SK-N-SH (cell line): ENCODE measurements at regions not wholly inside any gene's neighbourhood (a gene's known extent, or its start where the extent isn't known, plus 50 kb on each side); places are given as distances from the start of the nearest gene placed in this dataset.

Experiments used
- CTCF ChIA-PET: fragments of 300-600, 350-600 bp; formaldehyde crosslinking; extraction: SDS; loops from one replicate; lab custom pipeline; 2021; lab: Yijun Ruan, JAX
- POLR2A ChIA-PET: fragments of 350-600 bp; sonication (Branson Sonifier 250); formaldehyde crosslinking; extraction: SDS; loops from one replicate; lab custom pipeline; 2020; ENCODE audit warnings: antibody characterized with exemption, inconsistent platforms; lab: Yijun Ruan, JAX
- DNase-seq: peaks from one replicate; pipeline ENCODE4 v3.0.0; 2012
- H2AFZ ChIP-seq: fragments of 200-600 bp; sonication (generic); 2 replicates; pipeline ENCODE4 v1.8.1; 2016; ENCODE audit warnings: antibody characterized with exemption, mild to moderate bottlenecking, low read depth
- H3F3A ChIP-seq: fragments of 200-600 bp; sonication (generic); replicated peaks from 2 replicates; pipeline ENCODE3; 2016; ENCODE audit warnings: antibody characterized with exemption, mild to moderate bottlenecking; ENCODE audit not compliant: insufficient read depth
- H3K27ac ChIP-seq, 2 experiments: fragments of 200-500 bp in 1 of 2; fragments of 200-600 bp in 1 of 2; sonication (Bioruptor generic) in 1 of 2; sonication (generic), shearing (Covaris generic) in 1 of 2; 2 replicates each; pipeline versions ENCODE4 v1.5.1 to v1.6.1; 2014 to 2016; ENCODE audit warnings: low read depth in 2 of 2, inconsistent platforms in 1 of 2, low read length in 1 of 2, mild to moderate bottlenecking in 1 of 2, mixed read lengths in 1 of 2
- H3K27me3 ChIP-seq: fragments of 200-600 bp; sonication (generic), shearing (Covaris generic); 2 replicates; pipeline ENCODE4 v1.6.1; 2016; ENCODE audit warnings: mixed run types; ENCODE audit not compliant: insufficient read depth
- H3K36me3 ChIP-seq, 2 experiments: fragments of 200-500 bp in 1 of 2; fragments of 200-600 bp in 1 of 2; sonication (Bioruptor generic) in 1 of 2; sonication (generic) in 1 of 2; replicated peaks in 1 of 2; 2 replicates each; pipeline versions ENCODE3 to v1.5.1; 2014 to 2016; ENCODE audit warnings: low read length in 1 of 2, mild to moderate bottlenecking in 1 of 2; ENCODE audit not compliant: insufficient read depth in 2 of 2, control insufficient read depth in 1 of 2
- H3K4me1 ChIP-seq, 2 experiments: fragments of 200-500 bp in 1 of 2; fragments of 200-600 bp in 1 of 2; sonication (Bioruptor generic) in 1 of 2; sonication (generic), shearing (Covaris generic) in 1 of 2; 2 replicates each; pipeline versions ENCODE4 v1.5.1 to v1.6.1; 2014 to 2016; ENCODE audit warnings: low read depth in 1 of 2, low read length in 1 of 2, mixed run types in 1 of 2; ENCODE audit not compliant: insufficient read depth in 2 of 2, control insufficient read depth in 1 of 2
- H3K4me2 ChIP-seq: fragments of 200-600 bp; sonication (generic), shearing (Covaris generic); 2 replicates; pipeline ENCODE4 v1.6.1; 2017; ENCODE audit warnings: mixed run types
- H3K4me3 ChIP-seq, 2 experiments: fragments of 200-500 bp in 1 of 2; fragments of 200-600 bp in 1 of 2; sonication (Bioruptor generic) in 1 of 2; sonication (generic), shearing (Covaris generic) in 1 of 2; 2 replicates each; pipeline versions ENCODE4 v1.5.1 to v1.8.1; 2014 to 2016; ENCODE audit warnings: low read depth in 2 of 2, inconsistent platforms in 1 of 2, low read length in 1 of 2, mild to moderate bottlenecking in 1 of 2, mixed read lengths in 1 of 2, moderate library complexity in 1 of 2
- H3K79me2 ChIP-seq: fragments of 200-600 bp; sonication (generic); 2 replicates; pipeline ENCODE4 v1.8.1; 2017; ENCODE audit warnings: mild to moderate bottlenecking; ENCODE audit not compliant: insufficient read depth
- H3K9ac ChIP-seq: fragments of 200-600 bp; sonication (generic); 2 replicates; pipeline ENCODE4 v1.6.1; 2017; ENCODE audit warnings: mixed run types
- H3K9me2 ChIP-seq: fragments of 200-600 bp; sonication (generic); 2 replicates; pipeline ENCODE4 v1.6.1; 2017; ENCODE audit warnings: mixed run types
- H3K9me3 ChIP-seq: fragments of 200-600 bp; sonication (generic); 2 replicates; pipeline ENCODE4 v1.6.1; 2017; ENCODE audit warnings: mixed run types, mild to moderate bottlenecking, moderate library complexity
- H4K20me1 ChIP-seq: fragments of 200-600 bp; sonication (generic); 2 replicates; pipeline ENCODE4 v1.6.1; 2017; ENCODE audit warnings: mild to moderate bottlenecking, mixed run types; ENCODE audit not compliant: insufficient read depth
- CHD2 ChIP-seq: fragments of 150-350 bp; IDR thresholded peaks from 2 replicates; pipeline ENCODE4 v1.6.1; 2018; ENCODE audit warnings: low read length; ENCODE audit not compliant: partially characterized antibody
- MEF2A ChIP-seq: IDR thresholded peaks from 2 replicates; pipeline ENCODE4 v1.4.0; 2012; ENCODE audit warnings: low read depth, borderline replicate concordance
- POLR2AphosphoS5 ChIP-seq: IDR thresholded peaks from 2 replicates; pipeline ENCODE4 v1.6.1; 2012; ENCODE audit warnings: low read depth, low read length
- RAD21 ChIP-seq: IDR thresholded peaks from 2 replicates; pipeline ENCODE4 v1.6.1; 2012; ENCODE audit warnings: mild to moderate bottlenecking, low read length
- SMC3 ChIP-seq: IDR thresholded peaks from 2 replicates; pipeline ENCODE4 v1.6.1; 2012; ENCODE audit warnings: low read depth, low read length, improper control_type of control experiment
- WGBS: methylation state at CpG from one replicate; pipeline ENCODE4 v1.1.6; 2017; ENCODE audit warnings: low lambda C conversion rate; 5-methylcytosine and 5-hydroxymethylcytosine counted together
- TF ChIP-seq, protein P1 (sequence below): fragments of 200-600 bp; sonication (generic); IDR thresholded peaks from 2 replicates; pipeline ENCODE4 v1.6.1; 2017; ENCODE audit warnings: antibody characterized with exemption, mild to moderate bottlenecking, moderate library complexity

GRCh38 chr21:17929510-17929909, 110.4 kb upstream of the C21orf91 start:
- H3K4me3 ChIP-seq = no peak overlapping the region
- H3F3A ChIP-seq = peaks cover 7% of the 10 kb centered on the region
- H3K9ac ChIP-seq = no peak overlapping the region
- ChIA-PET CTCF (interaction anchor here (0.7 kb wide), 1 partner anchor 112 kb away, joined by 3 read pairs; no protein-coding TSS in a partner anchor), POLR2A (no interaction called here)
- no peak overlapping the region for H3K27ac ChIP-seq
- no peak overlapping the region for H3K4me2 ChIP-seq
- no peaks in the 10 kb centered on the region; a peak in 1 of 4 replicates for H3K4me1 ChIP-seq
- TF ChIP-seq POLR2AphosphoS5 = no peak
- DNase-seq = no peak
- no peaks in the 10 kb centered on the region for H4K20me1 ChIP-seq
- H3K27me3 ChIP-seq = no peaks in the 10 kb centered on the region
- H3K9me3 ChIP-seq = no peaks in the 10 kb centered on the region
- no peak overlapping the region for H2AFZ ChIP-seq
- H3K36me3 ChIP-seq = no peaks in the 10 kb centered on the region
- H3K9me2 ChIP-seq = no peaks in the 10 kb centered on the region
- no CpG with 5 or more reads among the region's 7 CpGs for WGBS
- H3K79me2 ChIP-seq = no peaks in the 10 kb centered on the region; the same call in 1 of the 2 replicates

- no peak for DNase-seq
These were observed 106.7 kb upstream of the C21orf91 start for GRCh38 chr21:17925899-17926298.

DNA sequence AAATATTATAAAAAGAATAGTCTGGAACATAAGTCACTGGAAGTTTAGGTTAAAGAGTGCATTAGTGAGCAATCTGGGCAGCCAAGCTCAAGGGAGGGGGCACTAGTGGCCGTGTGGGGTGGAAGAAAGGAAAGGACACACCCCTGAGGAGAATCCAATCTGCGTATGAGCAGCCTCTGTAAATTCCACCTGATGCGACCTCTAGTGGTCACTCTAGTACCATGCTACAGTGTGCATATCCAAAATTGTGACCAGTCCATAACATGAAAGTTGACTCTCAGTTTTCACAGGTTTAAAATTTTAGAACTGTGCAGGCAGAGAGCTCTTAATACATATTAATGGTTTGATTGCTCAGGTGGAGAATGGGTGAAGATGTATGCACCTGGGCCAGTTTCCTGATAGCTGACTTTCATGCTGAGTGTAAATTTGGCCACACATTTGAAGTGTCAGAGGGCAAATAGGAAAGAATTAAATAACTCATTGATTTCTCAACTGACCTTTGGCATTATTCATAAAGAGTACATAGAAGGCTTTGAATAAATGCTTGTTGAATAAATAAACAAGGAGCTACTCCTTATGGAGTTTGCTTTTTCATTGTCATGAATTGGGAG, 105.9 kb upstream of the C21orf91 start:
- Histone ChIP-seq H3K36me3 (no peaks in the 10 kb centered on the region), H3K4me2 (no peak overlapping the region), H3K27ac (no peak overlapping the region), H2AFZ (no peak overlapping the region), H3K79me2 (no peaks in the 10 kb centered on the region; the same call in 1 of the 2 replicates), H3K4me3 (no peak overlapping the region; a peak in 1 of 4 replicates)
- CTCF ChIA-PET = interaction anchor here (0.6 to 5.1 kb wide), 45 partner anchors 9 to 1904 kb away, joined by 3 to 66 read pairs (median 5); no protein-coding TSS in a partner anchor
- DNase-seq = peak; percentile 64
- peak; percentile 66 for TF ChIP-seq SMC3
- peak; percentile 64 for TF ChIP-seq RAD21
- TF ChIP-seq, protein P1, sequence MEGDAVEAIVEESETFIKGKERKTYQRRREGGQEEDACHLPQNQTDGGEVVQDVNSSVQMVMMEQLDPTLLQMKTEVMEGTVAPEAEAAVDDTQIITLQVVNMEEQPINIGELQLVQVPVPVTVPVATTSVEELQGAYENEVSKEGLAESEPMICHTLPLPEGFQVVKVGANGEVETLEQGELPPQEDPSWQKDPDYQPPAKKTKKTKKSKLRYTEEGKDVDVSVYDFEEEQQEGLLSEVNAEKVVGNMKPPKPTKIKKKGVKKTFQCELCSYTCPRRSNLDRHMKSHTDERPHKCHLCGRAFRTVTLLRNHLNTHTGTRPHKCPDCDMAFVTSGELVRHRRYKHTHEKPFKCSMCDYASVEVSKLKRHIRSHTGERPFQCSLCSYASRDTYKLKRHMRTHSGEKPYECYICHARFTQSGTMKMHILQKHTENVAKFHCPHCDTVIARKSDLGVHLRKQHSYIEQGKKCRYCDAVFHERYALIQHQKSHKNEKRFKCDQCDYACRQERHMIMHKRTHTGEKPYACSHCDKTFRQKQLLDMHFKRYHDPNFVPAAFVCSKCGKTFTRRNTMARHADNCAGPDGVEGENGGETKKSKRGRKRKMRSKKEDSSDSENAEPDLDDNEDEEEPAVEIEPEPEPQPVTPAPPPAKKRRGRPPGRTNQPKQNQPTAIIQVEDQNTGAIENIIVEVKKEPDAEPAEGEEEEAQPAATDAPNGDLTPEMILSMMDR = peak; percentile 90
- no peak for TF ChIP-seq MEF2A
- TF ChIP-seq, all 33 proteins: peak for 3
- H3K9me2 ChIP-seq = no peaks in the 10 kb centered on the region
- H3K4me1 ChIP-seq = peaks cover 0 to 5% of the 10 kb centered on the region in 2 experiments; a peak in 1 of 4 replicates
- POLR2A ChIA-PET = no interaction called here
- H3K9me3 ChIP-seq = no peaks in the 10 kb centered on the region
- no peaks in the 10 kb centered on the region for H4K20me1 ChIP-seq
- no peak overlapping the region for H3K9ac ChIP-seq
- H3K27me3 ChIP-seq = no peaks in the 10 kb centered on the region
- H3F3A ChIP-seq = peaks cover 7% of the 10 kb centered on the region
- 5% methylated on average over 3 of the region's 3 CpGs for WGBS

More at GRCh38 chr21:17925899-17926298, 106.7 kb upstream of the C21orf91 start:
- Histone ChIP-seq H3K79me2 (no peaks in the 10 kb centered on the region; the same call in 1 of the 2 replicates), H2AFZ (no peak overlapping the region), H3K27ac (no peak overlapping the region), H3K27me3 (no peaks in the 10 kb centered on the region), H4K20me1 (no peaks in the 10 kb centered on the region), H3K9me2 (no peaks in the 10 kb centered on the region), H3K9me3 (no peaks in the 10 kb centered on the region), H3K4me3 (no peak overlapping the region; a peak in 1 of 4 replicates), H3K9ac (no peak overlapping the region), H3K36me3 (no peaks in the 10 kb centered on the region), H3F3A (peaks cover 7% of the 10 kb centered on the region), H3K4me1 (peaks cover 0 to 5% of the 10 kb centered on the region in 2 experiments; a peak in 1 of 4 replicates), H3K4me2 (no peak overlapping the region)
- ChIA-PET POLR2A (no interaction called here), CTCF (interaction anchor here (0.6 to 5.1 kb wide), 31 partner anchors 10 to 1905 kb away, joined by 3 to 66 read pairs (median 7); no protein-coding TSS in a partner anchor)
- 39% methylated on average over 1 of the region's 1 CpG for WGBS
- TF ChIP-seq, protein P1 = peak; percentile 60
- TF ChIP-seq CHD2 (no peak), RAD21 (peak; percentile 43; the same call in 1 of the 2 replicates)
